Erythroblast (primary cell): ENCODE measurements at regions not wholly inside any gene's neighbourhood (a gene's known extent, or its start where the extent isn't known, plus 50 kb on each side); places are given as distances from the start of the nearest gene placed in this dataset.

Source experiments
- DNase-seq, 2 experiments: peaks; one replicate each; lab custom pipeline; 2025; lab: John Stamatoyannopoulos, UW
- GATA1 ChIP-seq: IDR thresholded peaks from 2 replicates; pipeline ENCODE4 v1.6.1; 2011; ENCODE audit warnings: low read depth, mild to moderate bottlenecking, control low read depth, low read length, moderate library complexity
- POLR2A ChIP-seq: IDR thresholded peaks from 2 replicates; pipeline ENCODE4 v1.6.1; 2011; ENCODE audit warnings: mild to moderate bottlenecking, low read length

DNA sequence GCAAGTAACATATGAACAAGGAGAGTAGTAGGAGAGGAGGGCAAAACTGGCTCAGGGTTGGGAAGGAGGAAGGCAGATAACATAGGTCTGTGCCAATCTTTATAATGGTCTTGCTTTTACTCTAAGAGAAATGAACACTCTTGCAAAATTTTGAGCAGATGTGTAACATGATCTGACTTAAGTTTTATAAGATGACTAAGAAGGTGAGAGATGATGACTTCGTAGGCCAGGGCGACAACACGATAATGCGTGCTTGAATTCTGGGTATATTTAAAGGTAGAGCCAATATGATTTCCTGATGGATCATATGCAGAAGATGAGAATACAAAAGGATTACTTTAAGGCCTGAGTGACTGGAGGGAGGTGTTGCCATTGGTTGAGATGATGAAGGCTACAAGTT is 265.4 kb upstream of the KCNMB2 start:
- DNase-seq, result peak in 1 of 2 experiments; percentile 9
- TF ChIP-seq GATA1, result no peak
- TF ChIP-seq POLR2A, result no peak

DNA sequence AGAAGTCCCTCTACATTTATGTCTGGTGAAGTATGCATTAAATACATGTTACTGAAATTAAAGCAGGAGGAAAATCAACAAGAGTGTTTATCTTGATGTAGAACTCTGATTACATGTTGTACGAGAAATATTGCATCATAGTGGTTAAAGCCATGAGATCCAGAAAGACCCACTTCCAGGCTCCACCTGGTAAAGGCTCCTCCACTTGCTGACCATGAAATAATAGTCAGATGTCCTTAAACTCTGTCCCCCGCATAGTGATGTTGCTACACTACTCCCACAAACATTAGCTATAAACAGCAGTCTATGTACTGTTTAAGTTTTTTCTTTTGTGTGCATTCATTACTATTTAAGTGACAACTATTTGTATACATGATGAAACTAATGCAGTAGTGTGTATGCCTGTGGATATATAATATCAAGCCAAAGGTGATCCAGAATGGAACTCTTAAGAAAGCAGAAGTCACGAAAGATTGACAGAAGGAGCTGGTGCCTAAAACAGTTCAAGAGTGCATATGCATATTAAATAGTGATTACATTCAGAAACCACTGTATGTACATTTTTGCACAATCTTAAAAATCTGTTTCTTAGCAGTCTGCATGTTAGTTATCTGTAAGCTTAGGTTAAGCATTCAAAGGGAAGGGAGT is 264.4 kb upstream of the KCNMB2 start:
- TF ChIP-seq GATA1 (no peak), POLR2A (no peak)
- peak in 1 of 2 experiments; percentile 24 for DNase-seq

DNA sequence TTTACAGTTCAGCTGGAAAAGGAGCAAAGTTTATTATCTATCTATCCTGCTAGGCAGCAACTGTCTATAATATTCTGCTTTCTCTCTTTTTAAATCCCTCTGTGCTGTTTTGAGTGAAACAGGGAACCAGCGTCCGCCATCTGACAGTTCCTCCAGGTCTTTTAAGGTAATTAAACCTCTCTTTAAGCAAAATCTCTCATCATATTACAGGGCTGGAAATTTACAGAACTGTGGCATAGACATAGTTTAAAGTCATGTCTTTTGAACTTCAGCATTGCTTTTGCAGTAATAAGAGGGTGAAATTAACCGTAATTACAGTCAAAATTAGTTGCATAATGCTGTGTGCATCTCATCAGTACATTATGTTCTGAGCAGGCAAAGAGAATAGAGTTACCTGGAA is 263.4 kb upstream of the KCNMB2 start:
- TF ChIP-seq GATA1 (no peak), POLR2A (no peak)
- no peak for DNase-seq

DNA sequence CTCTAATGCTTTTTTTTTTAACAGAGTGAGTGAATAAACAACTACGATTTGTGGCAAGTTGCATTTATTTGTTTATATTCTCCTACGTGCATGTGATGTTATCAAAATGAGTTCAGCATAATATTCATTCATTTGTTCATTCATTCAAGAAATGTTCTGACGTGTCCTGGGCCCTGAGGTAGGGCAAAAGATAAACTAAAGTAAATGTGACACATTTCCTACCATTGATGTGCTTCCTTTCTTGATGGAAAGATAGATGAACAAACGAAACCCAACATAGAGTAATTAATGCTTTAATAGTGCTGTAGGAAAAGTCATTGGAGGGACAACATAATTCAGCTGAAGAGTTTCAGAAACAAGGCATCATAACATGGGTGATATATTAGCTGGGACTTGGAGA is 261.5 kb upstream of the KCNMB2 start:
- no peak for DNase-seq
- TF ChIP-seq POLR2A (no peak), GATA1 (no peak)

DNA sequence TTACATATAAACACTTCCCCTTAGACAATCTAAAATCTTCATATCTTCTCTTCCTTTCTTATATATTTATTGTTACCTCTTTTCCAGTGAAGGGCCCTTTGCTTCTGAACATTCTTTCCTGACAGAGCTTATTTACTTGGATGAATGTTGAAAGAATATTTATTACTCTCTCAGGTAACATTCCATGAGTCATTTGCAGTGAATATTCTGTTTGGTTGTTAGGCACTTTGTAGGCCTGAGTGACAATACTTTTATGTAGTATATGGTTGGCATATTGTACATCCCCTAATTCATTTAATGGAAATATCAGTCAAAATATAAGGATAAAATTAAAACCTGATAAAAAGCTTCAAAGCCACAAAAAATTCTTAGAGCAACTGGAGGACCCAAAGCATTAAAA is 260.9 kb upstream of the KCNMB2 start:
- TF ChIP-seq POLR2A (no peak), GATA1 (no peak)

DNA sequence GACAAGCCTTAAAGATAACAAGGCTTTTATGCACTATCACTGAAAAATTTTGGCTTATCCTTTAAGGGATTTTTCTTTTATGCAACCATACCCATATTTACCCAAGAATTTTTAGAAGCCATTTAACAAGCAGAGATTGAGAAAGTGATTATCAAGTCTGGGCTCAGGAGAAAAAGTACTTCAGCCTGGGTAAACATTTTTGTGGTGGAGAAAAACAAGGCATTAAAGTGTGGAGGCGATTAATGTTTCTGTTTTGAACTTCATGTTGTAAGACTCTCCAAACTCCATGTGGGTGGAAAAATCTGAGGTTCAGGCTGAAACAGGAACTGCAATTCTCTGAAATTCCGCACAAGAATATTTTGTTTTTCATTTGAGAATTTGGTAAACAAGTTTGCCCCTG is 260.4 kb upstream of the KCNMB2 start:
- no peak for DNase-seq

More for the DNA sequence above, 260.9 kb upstream of the KCNMB2 start:
- no peak for DNase-seq

DNA sequence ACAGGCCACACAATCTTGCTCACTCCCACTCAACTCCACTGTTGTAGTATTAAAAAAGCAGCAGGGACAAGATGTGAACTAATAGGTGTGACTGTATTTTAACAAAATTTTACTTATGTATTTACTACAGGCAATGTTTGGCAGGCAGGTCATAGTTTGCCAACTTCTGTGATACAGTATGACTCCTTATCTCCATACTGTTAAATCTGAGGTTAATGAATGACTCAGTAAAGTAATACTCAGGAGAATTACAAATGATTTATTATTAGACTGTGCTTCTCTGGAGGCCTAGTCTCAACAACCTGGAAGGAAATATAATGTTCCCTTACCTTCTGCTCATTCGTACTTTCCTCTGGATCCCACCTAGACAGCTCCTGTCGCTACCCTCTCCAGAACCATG is 258.6 kb upstream of the KCNMB2 start:
- no peak for TF ChIP-seq GATA1
- TF ChIP-seq POLR2A, result no peak
- no peak for DNase-seq

More for the DNA sequence above, 260.4 kb upstream of the KCNMB2 start:
- no peak for TF ChIP-seq POLR2A
- no peak for TF ChIP-seq GATA1

DNA sequence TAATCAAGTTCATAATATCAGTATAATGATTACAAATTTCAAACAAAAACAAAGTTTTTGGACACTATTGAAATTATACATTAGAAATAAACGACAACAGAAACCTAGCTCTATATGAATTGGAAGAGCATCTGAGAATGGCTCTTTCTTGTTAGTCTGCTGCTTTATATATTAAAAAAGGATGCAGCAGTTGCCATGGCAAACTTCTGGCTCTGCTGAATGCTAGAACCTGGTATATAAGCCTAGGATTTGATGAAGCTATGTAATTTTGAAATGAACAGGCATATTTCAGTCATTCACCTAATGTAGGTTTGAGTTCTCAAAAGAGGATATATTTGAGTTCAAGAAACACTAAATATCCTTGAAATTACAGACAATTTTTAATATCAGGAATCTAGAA is 252.7 kb upstream of the KCNMB2 start:
- no peak for TF ChIP-seq POLR2A
- no peak for TF ChIP-seq GATA1

DNA sequence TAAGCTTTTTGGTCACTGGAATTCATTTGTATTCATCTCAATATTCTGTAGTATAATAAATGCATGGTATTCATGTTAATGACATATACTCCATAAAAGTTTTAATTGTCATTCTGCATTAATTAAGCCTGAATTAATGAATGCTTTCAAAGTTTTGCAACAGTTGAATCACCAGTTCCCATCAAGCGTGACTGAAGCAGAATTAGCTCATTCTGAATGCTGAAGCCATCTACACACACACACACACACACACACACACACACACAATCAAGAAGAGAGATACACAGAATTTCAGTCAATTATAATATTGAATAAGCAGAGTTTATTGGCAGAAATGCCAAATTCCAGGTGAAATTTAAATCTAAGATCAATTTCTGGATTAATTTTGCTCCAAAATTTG is 252.1 kb upstream of the KCNMB2 start:
- no peak for DNase-seq
- TF ChIP-seq GATA1 (no peak), POLR2A (no peak)

More for the DNA sequence above, 252.7 kb upstream of the KCNMB2 start:
- DNase-seq, result no peak

DNA sequence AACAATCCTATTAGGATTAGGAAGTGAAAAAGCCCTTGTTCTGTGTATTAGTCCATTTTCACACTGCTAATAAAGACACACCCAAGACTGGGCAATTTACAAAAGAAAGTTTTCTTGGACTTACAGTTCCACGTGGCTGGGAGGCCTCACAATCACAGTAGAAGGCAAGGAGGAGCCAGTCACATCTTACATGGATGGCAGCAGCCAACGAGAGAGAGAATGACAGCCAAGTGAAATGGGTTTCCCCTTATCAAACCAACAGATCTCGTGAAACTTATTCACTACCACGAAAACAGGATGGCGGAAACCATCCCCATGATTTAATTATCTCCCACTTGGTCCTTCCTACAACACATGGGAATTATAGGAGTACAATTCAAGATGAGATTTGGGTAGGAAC is 248.2 kb upstream of the KCNMB2 start:
- DNase-seq, result no peak
- no peak for TF ChIP-seq POLR2A
- no peak for TF ChIP-seq GATA1

DNA sequence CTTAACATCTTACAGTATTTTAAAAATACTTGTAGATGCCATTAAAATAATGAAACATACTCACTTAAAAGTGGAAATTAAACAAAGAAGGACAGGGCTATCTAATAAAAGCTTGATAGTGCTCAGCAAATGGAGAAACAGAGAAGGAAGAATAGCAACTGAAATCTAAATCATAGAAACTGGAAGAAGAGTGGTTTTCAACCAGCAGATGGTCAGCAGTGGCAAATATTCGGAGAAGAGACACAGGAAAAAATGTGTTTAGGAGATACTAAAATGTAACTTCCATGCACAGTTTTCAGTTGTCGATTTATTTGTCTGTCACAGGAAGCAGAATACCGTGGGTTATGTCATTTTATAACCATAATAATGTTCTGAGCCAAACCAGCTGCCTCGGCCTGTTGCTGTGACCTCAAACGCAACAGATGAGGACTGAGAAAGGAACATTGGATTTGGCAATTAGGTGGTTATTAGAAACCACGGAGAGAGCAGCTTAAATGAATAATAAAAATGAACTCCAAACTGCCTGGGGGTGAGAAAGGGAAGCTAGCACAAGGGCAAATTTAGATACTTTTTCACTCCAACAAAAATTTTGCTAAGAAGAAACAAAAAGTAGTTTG is 246.6 kb upstream of the KCNMB2 start:
- no peak for TF ChIP-seq POLR2A
- TF ChIP-seq GATA1, result no peak
- no peak for DNase-seq

DNA sequence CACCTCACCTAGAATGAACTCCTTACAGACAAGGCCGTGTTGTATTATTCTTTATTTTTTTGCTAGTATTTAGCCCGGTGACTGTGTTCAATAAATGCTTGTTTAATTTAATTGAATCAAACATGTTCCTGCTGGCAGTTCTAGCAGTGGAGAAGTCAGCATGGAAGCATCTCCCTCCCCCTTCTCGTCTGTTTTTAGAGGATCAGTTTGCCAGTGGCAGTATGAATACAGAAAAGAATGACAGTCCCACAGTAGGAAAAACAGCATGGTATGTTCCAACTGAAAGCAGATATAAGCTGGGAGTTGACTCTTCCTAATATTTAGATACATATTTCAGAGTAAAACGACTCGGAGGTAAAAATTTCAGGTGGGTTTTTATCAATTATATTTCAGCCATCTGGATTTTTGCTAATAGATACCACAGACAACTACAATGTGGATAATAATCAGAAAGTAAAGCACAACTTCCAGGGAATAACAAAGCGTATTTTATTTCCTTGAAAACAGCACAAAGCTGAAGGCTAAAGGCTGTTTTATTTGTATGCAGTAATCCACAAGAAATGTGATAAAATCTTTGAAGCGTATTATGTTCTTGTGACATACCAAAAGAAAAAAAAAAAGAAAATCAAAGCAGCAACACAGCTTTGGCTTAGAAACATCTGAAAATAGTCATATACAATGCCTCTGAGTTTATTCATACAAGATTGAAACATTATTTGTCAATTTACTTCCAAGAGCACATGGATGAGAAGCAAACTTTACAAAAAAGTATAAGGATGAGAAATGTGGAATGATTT is 244.5 kb upstream of the KCNMB2 start:
- no peak for TF ChIP-seq POLR2A
- no peak for TF ChIP-seq GATA1
- no peak for DNase-seq

DNA sequence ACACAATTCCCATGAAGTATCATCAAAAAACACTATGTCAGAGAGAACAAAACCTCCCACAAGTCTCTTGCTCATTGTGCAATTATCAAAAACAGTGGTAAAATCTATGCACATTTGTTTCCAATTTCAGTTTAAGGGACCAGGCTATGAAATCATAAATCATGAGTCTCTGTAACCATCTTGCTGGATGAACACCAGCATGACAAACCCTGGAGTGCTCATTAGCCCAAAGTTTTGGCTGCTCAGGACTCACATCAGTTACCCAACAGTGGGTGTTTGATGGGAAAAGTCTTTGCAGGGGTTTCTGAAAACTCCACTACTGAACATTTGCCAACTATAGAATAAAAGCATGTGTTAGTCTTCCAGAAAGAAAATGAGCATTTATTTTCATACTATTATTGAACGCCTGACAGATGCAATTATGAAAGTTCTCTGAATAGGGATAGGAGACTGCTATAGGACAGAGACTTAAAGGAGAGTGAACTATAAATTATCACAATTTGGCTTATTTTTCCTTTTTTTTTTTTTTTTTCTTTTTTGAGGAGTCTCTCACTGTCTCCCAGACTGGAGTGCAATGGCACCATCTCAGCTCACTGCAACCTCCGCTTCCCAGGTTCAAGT is 240.8 kb upstream of the KCNMB2 start:
- no peak for DNase-seq
- TF ChIP-seq GATA1, result no peak

DNA sequence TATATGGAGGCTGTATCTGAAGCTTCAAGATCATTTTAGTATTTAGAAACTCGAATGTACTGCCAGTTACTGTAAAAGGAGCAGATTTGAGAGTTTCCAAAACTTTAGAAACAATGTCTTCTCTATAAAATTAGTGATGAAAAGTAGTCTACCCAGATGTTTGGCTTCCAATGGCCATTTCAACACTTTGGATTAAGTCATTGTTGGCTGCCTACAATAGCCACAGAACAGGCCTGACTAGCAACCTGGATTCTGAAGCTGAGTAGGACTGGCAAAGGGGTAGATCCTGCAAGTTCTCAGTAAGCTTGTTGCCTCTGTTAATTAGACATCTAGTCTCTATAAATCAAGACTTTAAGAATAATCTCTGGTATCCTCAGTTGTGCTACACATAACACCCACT is 239.0 kb upstream of the KCNMB2 start:
- no peak for TF ChIP-seq POLR2A
- no peak for TF ChIP-seq GATA1
- no peak for DNase-seq
